Upper lobe of left lung (tissue), 6 donors: ENCODE measurements at regions not wholly inside any gene's neighbourhood (a gene's known extent, or its start where the extent isn't known, plus 50 kb on each side); places are given as distances from the start of the nearest gene placed in this dataset.

Experiments used
- ATAC-seq, 2 donors: fragments of 200-7000 bp; cut with Tn5 transposase; one replicate each; pipeline ENCODE4 v1.9.1; 2022; ENCODE audit warnings: mild to moderate bottlenecking in 2 of 2, moderate library complexity in 2 of 2; ENCODE audit not compliant: low FRiP score in 2 of 2
- DNase-seq, 2 donors: peaks; one replicate each; pipeline ENCODE4 v3.0.0-alpha.2; 2019 to 2020
- H3K27ac ChIP-seq, 4 donors: fragments of 200-600 bp; sonication (generic); one replicate each; pipeline ENCODE4 v1.5.1; 2016 to 2019
- H3K27me3 ChIP-seq, 4 donors: fragments of 200-600 bp; sonication (generic); one replicate each; pipeline ENCODE4 v1.5.1; 2017 to 2019
- H3K36me3 ChIP-seq, 4 donors: fragments of 200-600 bp; sonication (generic); one replicate each; pipeline ENCODE4 v1.5.1; 2016 to 2019
- H3K4me1 ChIP-seq, 4 donors: fragments of 200-600 bp; sonication (generic); one replicate each; pipeline ENCODE4 v1.5.1; 2018 to 2019
- H3K4me3 ChIP-seq, 4 donors: fragments of 200-600 bp; sonication (generic); one replicate each; pipeline ENCODE4 v1.5.1; 2017 to 2019; ENCODE audit warnings: mild to moderate bottlenecking in 2 of 4, moderate library complexity in 1 of 4
- H3K9me3 ChIP-seq, 4 donors: fragments of 200-600 bp; sonication (generic); one replicate each; pipeline ENCODE4 v1.5.1; 2018 to 2019
- EP300 ChIP-seq, 4 donors: sonication (generic); formaldehyde crosslinking; IDR thresholded peaks; one replicate each; pipeline ENCODE4 v1.5.1; 2017; ENCODE audit warnings: antibody characterized with exemption in 4 of 4, control low read depth in 2 of 4
- POLR2A ChIP-seq, 4 donors: fragments of 450-650 bp; IDR thresholded peaks; one replicate each; pipeline ENCODE4 v1.5.1; 2016 to 2017; ENCODE audit warnings: antibody characterized with exemption in 4 of 4, mild to moderate bottlenecking in 2 of 4
- POLR2AphosphoS5 ChIP-seq, 2 donors: sonication (generic); formaldehyde crosslinking; IDR thresholded peaks; one replicate each; pipeline ENCODE4 v1.5.1; 2017; ENCODE audit warnings: antibody characterized with exemption in 2 of 2
- WGBS, 2 donors: methylation state at CpG; one replicate each; pipeline ENCODE4 v1.1.5; 2017 to 2018; 5-methylcytosine and 5-hydroxymethylcytosine counted together
- TF ChIP-seq, protein P1 (sequence below), 6 experiments: fragments of 450-650 bp in 4 of 6; fragments of 200-600 bp in 2 of 6; sonication (generic) in 2 of 6; IDR thresholded peaks; one replicate each; pipeline ENCODE4 v1.5.1; 2016 to 2019; ENCODE audit warnings: antibody characterized with exemption in 6 of 6
- donor health status: DM: no; HTN: no; CAD: no; lungs with moderate emphysema.
- donor health status: DM: no; HTN: yes; CAD: no; lungs with severe emphysema.

DNA sequence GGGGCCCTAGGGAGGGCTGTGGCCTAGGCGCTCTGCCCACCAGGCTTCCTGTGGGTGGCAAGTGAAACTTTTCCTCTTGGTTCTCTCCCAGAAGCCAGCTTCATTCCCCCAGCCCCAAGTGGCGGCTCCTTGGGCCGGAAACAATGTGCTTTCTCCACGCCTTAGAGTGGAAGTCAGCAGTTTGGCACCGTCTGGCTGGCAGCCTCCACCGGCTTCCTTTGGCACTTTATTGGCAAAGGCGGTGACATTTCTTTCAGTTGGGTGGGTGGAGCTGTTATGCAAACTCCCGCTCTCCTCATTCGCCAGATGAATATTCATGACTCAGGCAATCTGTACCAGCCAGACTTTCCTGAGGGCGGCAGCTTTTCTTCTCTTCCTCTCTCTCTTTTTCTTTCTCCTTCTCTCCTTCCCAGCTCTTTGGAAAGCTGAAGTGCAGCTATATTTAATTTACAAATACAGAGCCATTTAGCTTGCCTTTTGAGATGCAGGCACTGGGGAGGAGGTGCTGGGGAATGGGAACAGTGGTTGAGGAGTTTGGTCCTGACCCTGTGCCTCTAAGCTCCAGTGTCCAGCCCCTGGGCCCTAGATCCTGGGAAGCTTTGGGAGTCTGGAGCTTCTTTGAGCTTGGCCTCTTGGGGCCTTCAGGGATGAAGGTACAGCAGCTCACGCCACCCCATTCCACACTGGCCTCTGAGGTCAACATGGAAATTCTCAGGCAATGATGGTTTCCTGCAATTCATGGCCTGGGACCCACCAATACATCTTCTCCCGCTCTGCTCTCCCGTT lies 67.8 kb upstream of the POU3F1 start:
- peaks cover 4 to 11% (median 7%) of the 10 kb centered on the region in 4 donors for H3K4me1 ChIP-seq
- WGBS, 2 donors = 45 to 52% methylated on average over 10 to 13 of the region's 13 CpGs
- no peaks in the 10 kb centered on the region for H3K36me3 ChIP-seq
- no peaks in the 10 kb centered on the region for H3K27me3 ChIP-seq
- H3K9me3 ChIP-seq = no peaks in the 10 kb centered on the region
- no peak overlapping the region for H3K4me3 ChIP-seq
- DNase-seq = no peak
- ATAC-seq = no peak
- TF ChIP-seq EP300 (IDR thresholded peaks at IDR 0.05) (no peak), POLR2A (IDR thresholded peaks at IDR 0.05) (no peak), POLR2AphosphoS5 (IDR thresholded peaks at IDR 0.05) (no peak)
- TF ChIP-seq, protein P1, sequence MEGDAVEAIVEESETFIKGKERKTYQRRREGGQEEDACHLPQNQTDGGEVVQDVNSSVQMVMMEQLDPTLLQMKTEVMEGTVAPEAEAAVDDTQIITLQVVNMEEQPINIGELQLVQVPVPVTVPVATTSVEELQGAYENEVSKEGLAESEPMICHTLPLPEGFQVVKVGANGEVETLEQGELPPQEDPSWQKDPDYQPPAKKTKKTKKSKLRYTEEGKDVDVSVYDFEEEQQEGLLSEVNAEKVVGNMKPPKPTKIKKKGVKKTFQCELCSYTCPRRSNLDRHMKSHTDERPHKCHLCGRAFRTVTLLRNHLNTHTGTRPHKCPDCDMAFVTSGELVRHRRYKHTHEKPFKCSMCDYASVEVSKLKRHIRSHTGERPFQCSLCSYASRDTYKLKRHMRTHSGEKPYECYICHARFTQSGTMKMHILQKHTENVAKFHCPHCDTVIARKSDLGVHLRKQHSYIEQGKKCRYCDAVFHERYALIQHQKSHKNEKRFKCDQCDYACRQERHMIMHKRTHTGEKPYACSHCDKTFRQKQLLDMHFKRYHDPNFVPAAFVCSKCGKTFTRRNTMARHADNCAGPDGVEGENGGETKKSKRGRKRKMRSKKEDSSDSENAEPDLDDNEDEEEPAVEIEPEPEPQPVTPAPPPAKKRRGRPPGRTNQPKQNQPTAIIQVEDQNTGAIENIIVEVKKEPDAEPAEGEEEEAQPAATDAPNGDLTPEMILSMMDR (IDR thresholded peaks at IDR 0.05) = no peak
- H3K27ac ChIP-seq = peak overlapping the region in 1 of 4 donors; percentile 6

DNA sequence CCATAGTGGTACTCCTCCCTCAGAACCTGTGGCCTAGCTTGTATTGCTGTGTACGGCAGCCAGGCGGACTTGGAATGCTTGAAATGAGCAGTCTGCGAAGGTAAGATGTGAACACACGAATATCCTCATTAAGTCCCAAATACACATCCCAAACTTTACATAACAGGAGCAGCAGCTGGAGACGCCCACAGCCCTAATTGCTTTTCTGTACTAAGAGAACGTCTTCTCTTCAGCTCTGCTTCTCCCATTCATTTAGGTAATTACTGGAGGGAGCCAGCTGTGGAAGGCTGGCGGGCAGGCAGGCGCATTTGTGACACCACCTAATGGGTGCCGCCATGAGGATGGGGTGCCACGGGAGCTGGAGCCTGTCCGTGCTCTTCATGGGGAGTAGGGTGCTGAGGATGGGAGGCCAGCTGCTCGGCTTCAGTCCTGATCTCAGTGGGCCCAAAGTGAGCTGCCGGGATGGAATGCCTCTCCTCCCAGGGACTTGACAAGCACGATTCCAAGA lies 66.6 kb upstream of the POU3F1 start:
- 90% methylated on average over 14 of the region's 14 CpGs for WGBS, 2 donors

GRCh38 chr1:38111589-38111988 lies 65.0 kb upstream of the POU3F1 start:
- Histone ChIP-seq H3K9me3 (no peaks in the 10 kb centered on the region), H3K27ac (no peak overlapping the region), H3K36me3 (no peaks in the 10 kb centered on the region), H3K27me3 (no peaks in the 10 kb centered on the region), H3K4me1 (peaks cover 4 to 11% (median 7%) of the 10 kb centered on the region in 4 donors), H3K4me3 (no peak overlapping the region)
- no peak for TF ChIP-seq POLR2AphosphoS5 (IDR thresholded peaks at IDR 0.05)
- no peak for TF ChIP-seq POLR2A (IDR thresholded peaks at IDR 0.05)
- TF ChIP-seq, protein P1 (IDR thresholded peaks at IDR 0.05) = no peak
- no peak for TF ChIP-seq EP300 (IDR thresholded peaks at IDR 0.05)
- 79 to 93% methylated on average over 8 of the region's 8 CpGs for WGBS, 2 donors
- no peak for ATAC-seq
- DNase-seq = no peak

More for the DNA sequence above, 66.6 kb upstream of the POU3F1 start:
- Histone ChIP-seq H3K27me3 (no peaks in the 10 kb centered on the region), H3K9me3 (no peaks in the 10 kb centered on the region), H3K27ac (no peak overlapping the region), H3K4me1 (peaks cover 4 to 11% (median 7%) of the 10 kb centered on the region in 4 donors), H3K4me3 (no peak overlapping the region), H3K36me3 (no peaks in the 10 kb centered on the region)
- TF ChIP-seq POLR2A (IDR thresholded peaks at IDR 0.05) (no peak), POLR2AphosphoS5 (IDR thresholded peaks at IDR 0.05) (no peak), EP300 (IDR thresholded peaks at IDR 0.05) (no peak)
- TF ChIP-seq, protein P1 (IDR thresholded peaks at IDR 0.05) = no peak
- DNase-seq (peak in 1 of 2 donors; percentile 38), ATAC-seq (no peak)

DNA sequence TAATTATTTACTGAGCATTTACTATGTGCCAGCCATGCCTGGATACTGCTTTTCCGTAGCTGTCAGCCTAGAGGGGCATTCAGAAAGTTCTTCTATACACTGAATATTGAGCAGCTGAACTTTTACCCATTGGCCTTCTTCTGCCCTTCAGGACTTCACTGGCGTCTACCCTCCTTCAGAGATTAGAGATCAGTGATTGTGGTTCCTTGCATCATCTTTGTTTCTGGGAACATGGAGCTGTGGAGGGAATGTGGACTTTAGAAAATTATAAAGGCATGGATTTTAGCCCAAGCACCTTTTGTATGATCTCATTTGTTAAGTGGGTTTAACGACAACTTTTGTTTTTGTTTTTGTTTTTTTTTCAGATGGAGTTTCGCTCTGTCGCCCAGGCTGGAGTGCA lies 58.7 kb upstream of the POU3F1 start:
- H3K4me3 ChIP-seq = no peak overlapping the region
- TF ChIP-seq POLR2AphosphoS5 (IDR thresholded peaks at IDR 0.05) = no peak
- no peak for TF ChIP-seq EP300 (IDR thresholded peaks at IDR 0.05)
- TF ChIP-seq, protein P1 (IDR thresholded peaks at IDR 0.05) = no peak
- TF ChIP-seq POLR2A (IDR thresholded peaks at IDR 0.05) = no peak
- H3K27me3 ChIP-seq = no peaks in the 10 kb centered on the region
- no peaks in the 10 kb centered on the region for H3K36me3 ChIP-seq
- WGBS, 2 donors = 84 to 85% methylated on average over 5 of the region's 5 CpGs
- DNase-seq (no peak), ATAC-seq (no peak)
- H3K4me1 ChIP-seq = no peaks in the 10 kb centered on the region
- no peaks in the 10 kb centered on the region for H3K9me3 ChIP-seq
- H3K27ac ChIP-seq = no peak overlapping the region
